DND-41 (cell line): ENCODE measurements at regions not wholly inside any gene's neighbourhood (a gene's known extent, or its start where the extent isn't known, plus 50 kb on each side); places are given as distances from the start of the nearest gene placed in this dataset.

Experiments
- ATAC-seq: fragments of 200-7000 bp; cut with Tn5 transposase; 3 replicates; pipeline ENCODE4 v1.9.1; 2021; ENCODE audit warnings: low read depth; ENCODE audit not compliant: insufficient read depth
- DNase-seq: peaks from one replicate; pipeline ENCODE4 v3.0.0-alpha.2; 2020
- H2AFZ ChIP-seq: 2 replicates; pipeline ENCODE4 v1.6.0; 2012; ENCODE audit warnings: low read depth, low read length
- H3K27ac ChIP-seq: 2 replicates; pipeline ENCODE4 v1.5.1; 2012; ENCODE audit warnings: low read length, inconsistent platforms
- H3K27me3 ChIP-seq: fragments of 200-600 bp; sonication (generic); 2 replicates; pipeline ENCODE4 v1.6.0; 2012; ENCODE audit warnings: low read length, mild to moderate bottlenecking, inconsistent platforms; ENCODE audit not compliant: insufficient read depth, poor library complexity
- H3K36me3 ChIP-seq: 2 replicates; pipeline ENCODE4 v1.5.1; 2012; ENCODE audit warnings: low read length, inconsistent platforms; ENCODE audit not compliant: insufficient read depth
- H3K4me1 ChIP-seq: 2 replicates; pipeline ENCODE4 v1.5.1; 2012; ENCODE audit warnings: mild to moderate bottlenecking, low read length; ENCODE audit not compliant: insufficient read depth
- H3K4me2 ChIP-seq: 2 replicates; pipeline ENCODE4 v1.6.0; 2012; ENCODE audit warnings: mild to moderate bottlenecking, moderate library complexity, low read length, inconsistent platforms; ENCODE audit not compliant: insufficient read depth
- H3K4me3 ChIP-seq, 2 experiments: fragments of 200-600 bp in 1 of 2; shearing (Covaris generic) in 1 of 2; 2 replicates each; pipeline ENCODE4 v1.5.1; 2012 to 2016; ENCODE audit warnings: inconsistent platforms in 2 of 2, low read length in 2 of 2, mild to moderate bottlenecking in 2 of 2, low read depth in 1 of 2, moderate library complexity in 1 of 2
- H3K79me2 ChIP-seq: 2 replicates; pipeline ENCODE4 v1.6.0; 2012; ENCODE audit warnings: low read length, inconsistent platforms; ENCODE audit not compliant: insufficient read depth
- H3K9ac ChIP-seq: 2 replicates; pipeline ENCODE4 v1.6.0; 2012; ENCODE audit warnings: low read depth, mild to moderate bottlenecking, inconsistent platforms, low read length, moderate library complexity
- H3K9me3 ChIP-seq: 2 replicates; pipeline ENCODE4 v1.5.1; 2012; ENCODE audit warnings: low read length, moderate library complexity, mild to moderate bottlenecking, inconsistent platforms; ENCODE audit not compliant: insufficient read depth, severe bottlenecking
- H4K20me1 ChIP-seq: 2 replicates; pipeline ENCODE4 v1.6.0; 2012; ENCODE audit warnings: low read length; ENCODE audit not compliant: insufficient read depth
- CTCF ChIP-seq: IDR thresholded peaks from 2 replicates; pipeline ENCODE4 v1.5.1; 2012; ENCODE audit warnings: borderline replicate concordance, low read length, moderate library complexity, mild to moderate bottlenecking; ENCODE audit not compliant: poor library complexity, severe bottlenecking; ENCODE audit errors: extremely low read depth
- EZH2 ChIP-seq: IDR thresholded peaks from 3 replicates; pipeline ENCODE4 v1.6.1; 2012; ENCODE audit warnings: borderline replicate concordance, low read depth, mild to moderate bottlenecking, moderate library complexity, low read length, inconsistent platforms; ENCODE audit not compliant: severe bottlenecking

GRCh38 chr7:81277691-81278090 is 358.8 kb upstream of the SEMA3C start:
- no peak overlapping the region for H3K4me2 ChIP-seq
- no peak overlapping the region for H3K9ac ChIP-seq
- H3K4me3 ChIP-seq = no peak overlapping the region
- no peaks in the 10 kb centered on the region for H4K20me1 ChIP-seq
- no peaks in the 10 kb centered on the region for H3K27me3 ChIP-seq
- no peak overlapping the region for H2AFZ ChIP-seq
- no peaks in the 10 kb centered on the region for H3K36me3 ChIP-seq
- TF ChIP-seq EZH2 = no peak
- TF ChIP-seq CTCF = no peak
- no peak overlapping the region for H3K27ac ChIP-seq
- ATAC-seq (no peak), DNase-seq (no peak)
- no peaks in the 10 kb centered on the region for H3K4me1 ChIP-seq
- no peaks in the 10 kb centered on the region for H3K9me3 ChIP-seq
- no peaks in the 10 kb centered on the region for H3K79me2 ChIP-seq

GRCh38 chr7:81273601-81274397 is 354.9 kb upstream of the SEMA3C start:
- Histone ChIP-seq H3K36me3 (no peaks in the 10 kb centered on the region), H3K4me1 (no peaks in the 10 kb centered on the region), H2AFZ (no peak overlapping the region), H3K9ac (no peak overlapping the region), H3K9me3 (no peaks in the 10 kb centered on the region), H3K79me2 (no peaks in the 10 kb centered on the region), H4K20me1 (no peaks in the 10 kb centered on the region), H3K4me2 (no peak overlapping the region), H3K27ac (no peak overlapping the region), H3K27me3 (no peaks in the 10 kb centered on the region), H3K4me3 (no peak overlapping the region)
- ATAC-seq (no peak), DNase-seq (no peak)
- TF ChIP-seq CTCF (no peak), EZH2 (no peak)

GRCh38 chr7:81272176-81272575 is 353.3 kb upstream of the SEMA3C start:
- no peak overlapping the region for H3K4me2 ChIP-seq
- no peaks in the 10 kb centered on the region for H3K27me3 ChIP-seq
- no peaks in the 10 kb centered on the region for H3K4me1 ChIP-seq
- no peak overlapping the region for H3K4me3 ChIP-seq
- TF ChIP-seq EZH2 (no peak), CTCF (no peak)
- H3K36me3 ChIP-seq = no peaks in the 10 kb centered on the region
- DNase-seq (no peak), ATAC-seq (no peak)
- peaks cover 2% of the 10 kb centered on the region for H3K9me3 ChIP-seq
- H3K9ac ChIP-seq = no peak overlapping the region
- no peak overlapping the region for H2AFZ ChIP-seq
- H3K27ac ChIP-seq = no peak overlapping the region
- H3K79me2 ChIP-seq = no peaks in the 10 kb centered on the region
- H4K20me1 ChIP-seq = no peaks in the 10 kb centered on the region
